GM21381 (cell line): ENCODE measurements at regions not wholly inside any gene's neighbourhood (a gene's known extent, or its start where the extent isn't known, plus 50 kb on each side); places are given as distances from the start of the nearest gene placed in this dataset.
"Not testable (repeated sequence)": the region's sequence is repeated elsewhere in the genome, so short reads cannot be mapped to it uniquely, and the experiment has no call there.

Experiments used
- ATAC-seq: cut with Tn5 transposase; IDR thresholded peaks from one replicate; pipeline ENCODE4 v1.9.1; 2021; ENCODE audit warnings: mild to moderate bottlenecking, moderate library complexity; ENCODE audit not compliant: unreplicated experiment

GRCh38 chr4:85102606-85103005 is 136.1 kb upstream of the WDFY3 start:
- no peak for ATAC-seq

- ATAC-seq = no peak
Observed at GRCh38 chr4:85106166-85106565, 139.7 kb upstream of the WDFY3 start.

- ATAC-seq = no peak
Observed at GRCh38 chr4:85106805-85107336, 140.4 kb upstream of the WDFY3 start.

GRCh38 chr4:85107553-85107952 is 141.1 kb upstream of the WDFY3 start:
- ATAC-seq = no peak

GRCh38 chr4:85113706-85114105 is 147.2 kb upstream of the WDFY3 start:
- ATAC-seq = no peak

GRCh38 chr4:85114526-85114925 is 148.0 kb upstream of the WDFY3 start:
- ATAC-seq = no peak

- ATAC-seq = no peak
Observed at GRCh38 chr4:85116008-85116407, 149.5 kb upstream of the WDFY3 start.

GRCh38 chr4:85125688-85126087 is 159.2 kb upstream of the WDFY3 start:
- ATAC-seq = no peak

GRCh38 chr4:85126991-85127591 is 160.6 kb upstream of the WDFY3 start:
- no peak for ATAC-seq

- peak; percentile 90 for ATAC-seq
Observed at GRCh38 chr4:85127653-85128052, 161.2 kb upstream of the WDFY3 start.

- no peak for ATAC-seq
Observed at GRCh38 chr4:85128246-85129204, 162.0 kb upstream of the WDFY3 start.

- ATAC-seq = not testable (repeated sequence)
Observed at GRCh38 chr4:85129354-85130125, 163.1 kb upstream of the WDFY3 start.

- ATAC-seq = no peak
Observed at GRCh38 chr4:85132117-85132516, 165.6 kb upstream of the WDFY3 start.

- ATAC-seq = no peak
Observed at GRCh38 chr4:85132570-85132969, 166.1 kb upstream of the WDFY3 start.

- not testable (repeated sequence) for ATAC-seq
Observed at GRCh38 chr4:85139749-85140148, 173.3 kb upstream of the WDFY3 start.

GRCh38 chr4:85142451-85142850 is 176.0 kb upstream of the WDFY3 start:
- ATAC-seq = no peak

GRCh38 chr4:85147481-85148076 is 181.1 kb upstream of the WDFY3 start:
- peak; percentile 81 for ATAC-seq

GRCh38 chr4:85149676-85150075 is 183.2 kb upstream of the WDFY3 start:
- no peak for ATAC-seq

- ATAC-seq = no peak
Observed at GRCh38 chr4:85151371-85151770, 184.9 kb upstream of the WDFY3 start.

GRCh38 chr4:85151786-85152185 is 185.3 kb upstream of the WDFY3 start:
- no peak for ATAC-seq

GRCh38 chr4:85152480-85152879 is 186.0 kb upstream of the WDFY3 start:
- no peak for ATAC-seq
